H1 (cell line): ENCODE measurements at regions not wholly inside any gene's neighbourhood (a gene's known extent, or its start where the extent isn't known, plus 50 kb on each side); places are given as distances from the start of the nearest gene placed in this dataset.

Source experiments
- CTCF ChIA-PET: fragments of 300-600 bp; sonication (Branson Sonifier 250); formaldehyde crosslinking; loops from one replicate; lab custom pipeline; 2021; ENCODE audit not compliant: partially characterized antibody; lab: Charles Lee
- POLR2A ChIA-PET: fragments of 300-600 bp; sonication (Branson Sonifier 250); formaldehyde crosslinking; loops from one replicate; lab custom pipeline; 2021; ENCODE audit warnings: inconsistent platforms; ENCODE audit not compliant: partially characterized antibody; lab: Charles Lee
- DNase-seq, 2 experiments: peaks; one replicate each; pipeline versions ENCODE4 v3.0.0 to v3.0.0-alpha.2; 2010 to 2022; ENCODE audit warnings: low spot score in 2 of 2, low read depth in 1 of 2, mixed read lengths in 1 of 2
- FAIRE-seq: peaks from 2 replicates; lab custom pipeline; 2011; peaks lifted over from hg19 to GRCh38; lab: Jason Lieb, UNC
- H2AFZ ChIP-seq: 2 replicates; pipeline ENCODE4 v1.8.1; 2012; ENCODE audit warnings: low read length, inconsistent platforms
- H2AK5ac ChIP-seq: 2 replicates; pipeline ENCODE4 v1.6.1; 2013; ENCODE audit warnings: low read depth, low read length
- H2BK120ac ChIP-seq: replicated peaks from 2 replicates; pipeline ENCODE3; 2013; ENCODE audit warnings: low read depth, low read length, inconsistent platforms
- H2BK12ac ChIP-seq: 2 replicates; pipeline ENCODE4 v1.6.1; 2013; ENCODE audit warnings: low read depth, low read length
- H2BK15ac ChIP-seq: 2 replicates; pipeline ENCODE4 v1.6.1; 2013; ENCODE audit warnings: low read length
- H2BK20ac ChIP-seq: 2 replicates; pipeline ENCODE4 v1.6.1; 2013; ENCODE audit warnings: low read length
- H2BK5ac ChIP-seq: 2 replicates; pipeline ENCODE4 v1.6.1; 2013; ENCODE audit warnings: low read depth, low read length
- H3K14ac ChIP-seq: 2 replicates; pipeline ENCODE4 v1.6.1; 2013; ENCODE audit warnings: inconsistent platforms; ENCODE audit not compliant: insufficient read length
- H3K18ac ChIP-seq: 2 replicates; pipeline ENCODE4 v1.6.1; 2013; ENCODE audit warnings: low read length; ENCODE audit errors: extremely low read depth
- H3K23ac ChIP-seq: 2 replicates; pipeline ENCODE4 v1.6.1; 2013; ENCODE audit warnings: inconsistent platforms; ENCODE audit not compliant: insufficient read length
- H3K23me2 ChIP-seq: 2 replicates; pipeline ENCODE4 v1.6.1; 2013; ENCODE audit warnings: low read depth, low read length
- H3K27ac ChIP-seq: 2 replicates; pipeline ENCODE4 v1.6.1; 2011; ENCODE audit warnings: low read depth, low read length, inconsistent platforms
- H3K27me3 ChIP-seq, 4 experiments: replicated peaks in 1 of 4; 1 replicate in 1 of 4; 2 replicates in 3 of 4; pipeline versions ENCODE4 v1.6.1 to v1.8.1; 2011 to 2013; ENCODE audit warnings: low read length in 3 of 4, mild to moderate bottlenecking in 3 of 4, inconsistent platforms in 2 of 4, mixed read lengths in 2 of 4, moderate library complexity in 1 of 4; ENCODE audit not compliant: control insufficient read depth in 3 of 4, insufficient read depth in 3 of 4; ENCODE audit errors: extremely low read depth in 1 of 4
- H3K36me3 ChIP-seq, 4 experiments: 2 replicates each; pipeline versions ENCODE4 v1.6.1 to v1.8.1; 2011 to 2013; ENCODE audit warnings: mild to moderate bottlenecking in 4 of 4, low read length in 3 of 4, moderate library complexity in 2 of 4, control low read depth in 1 of 4, inconsistent platforms in 1 of 4; ENCODE audit not compliant: insufficient read depth in 4 of 4, control insufficient read depth in 2 of 4
- H3K4ac ChIP-seq: replicated peaks from 2 replicates; pipeline ENCODE3; 2013; ENCODE audit warnings: low read length, low read depth, mixed read lengths, inconsistent platforms; ENCODE audit not compliant: insufficient read length
- H3K4me1 ChIP-seq, 4 experiments: replicated peaks in 1 of 4; 1 replicate in 1 of 4; 2 replicates in 3 of 4; pipeline versions ENCODE4 v1.6.1 to v1.8.1; 2011 to 2013; ENCODE audit warnings: low read length in 3 of 4, inconsistent platforms in 2 of 4, mixed read lengths in 1 of 4; ENCODE audit not compliant: insufficient read depth in 4 of 4, control insufficient read depth in 3 of 4
- H3K4me2 ChIP-seq, 2 experiments: 2 replicates each; pipeline versions ENCODE4 v1.6.1 to v1.8.1; 2011 to 2013; ENCODE audit warnings: low read depth in 2 of 2, low read length in 2 of 2, control low read depth in 1 of 2, inconsistent platforms in 1 of 2, mild to moderate bottlenecking in 1 of 2; ENCODE audit not compliant: insufficient read depth in 1 of 2
- H3K4me3 ChIP-seq, 4 experiments: fragments of 200-600, 300-600 bp in 1 of 4; sonication (generic), shearing (Covaris generic), sonication (Bioruptor Twin) in 1 of 4; 2 replicates each; pipeline versions ENCODE4 v1.5.1 to v1.8.1; 2011 to 2016; ENCODE audit warnings: low read length in 4 of 4, low read depth in 3 of 4, control low read depth in 2 of 4, inconsistent platforms in 2 of 4, mild to moderate bottlenecking in 2 of 4, mixed read lengths in 1 of 4, moderate library complexity in 1 of 4; ENCODE audit not compliant: insufficient read depth in 2 of 4; ENCODE audit errors: extremely low read depth in 1 of 4
- H3K56ac ChIP-seq: replicated peaks from 2 replicates; pipeline ENCODE3; 2013; ENCODE audit warnings: low read depth, mild to moderate bottlenecking, mixed read lengths, low read length, inconsistent platforms; ENCODE audit not compliant: insufficient read length
- H3K79me1 ChIP-seq: 2 replicates; pipeline ENCODE4 v1.6.1; 2013; ENCODE audit warnings: low read depth, low read length, control low read depth
- H3K79me2 ChIP-seq, 2 experiments: 2 replicates each; pipeline versions ENCODE4 v1.6.1 to v1.8.1; 2012 to 2013; ENCODE audit warnings: low read length in 2 of 2, mild to moderate bottlenecking in 2 of 2, inconsistent platforms in 1 of 2; ENCODE audit not compliant: insufficient read depth in 2 of 2, control insufficient read depth in 1 of 2
- H3K9ac ChIP-seq, 4 experiments: replicated peaks in 1 of 4; 1 replicate in 1 of 4; 2 replicates in 3 of 4; pipeline versions ENCODE4 v1.6.1 to v1.8.1; 2011 to 2013; ENCODE audit warnings: low read depth in 3 of 4, low read length in 3 of 4, control low read depth in 2 of 4, mild to moderate bottlenecking in 2 of 4, moderate library complexity in 2 of 4, inconsistent platforms in 1 of 4; ENCODE audit errors: extremely low read depth in 1 of 4
- H3K9me3 ChIP-seq, 2 experiments: 2 replicates each; pipeline versions ENCODE4 v1.6.1 to v1.8.1; 2012 to 2013; ENCODE audit warnings: mild to moderate bottlenecking in 2 of 2, moderate library complexity in 2 of 2, control low read depth in 1 of 2, inconsistent platforms in 1 of 2, low read depth in 1 of 2, low read length in 1 of 2, mixed read lengths in 1 of 2; ENCODE audit not compliant: insufficient read depth in 2 of 2
- H4K20me1 ChIP-seq, 2 experiments: replicated peaks in 1 of 2; 2 replicates each; pipeline versions ENCODE3 to v1.8.1; 2011 to 2013; ENCODE audit warnings: inconsistent platforms in 2 of 2, low read length in 2 of 2, mild to moderate bottlenecking in 1 of 2; ENCODE audit not compliant: insufficient read depth in 2 of 2, control insufficient read depth in 1 of 2
- H4K5ac ChIP-seq: 2 replicates; pipeline ENCODE4 v1.6.1; 2013; ENCODE audit warnings: low read length, low read depth, mixed read lengths, inconsistent platforms; ENCODE audit not compliant: insufficient read length
- H4K8ac ChIP-seq: 2 replicates; pipeline ENCODE4 v1.8.0; 2013; ENCODE audit warnings: mild to moderate bottlenecking, moderate library complexity, low read length, inconsistent platforms; ENCODE audit not compliant: insufficient read depth; ENCODE audit errors: extremely low read depth
- H4K91ac ChIP-seq: replicated peaks from 2 replicates; pipeline ENCODE3; 2013; ENCODE audit warnings: low read length, mixed read lengths, inconsistent platforms; ENCODE audit not compliant: insufficient read length
- CHD1 ChIP-seq: IDR thresholded peaks from 2 replicates; pipeline ENCODE4 v1.6.1; 2012; ENCODE audit warnings: low read depth, low read length, improper control_type of control experiment
- JUN ChIP-seq: IDR thresholded peaks from 2 replicates; pipeline ENCODE4 v1.6.1; 2011; ENCODE audit warnings: low read depth, mild to moderate bottlenecking, improper control_type of control experiment, low read length
- NRF1 ChIP-seq: IDR thresholded peaks from 2 replicates; pipeline ENCODE4 v1.6.1; 2011; ENCODE audit warnings: mild to moderate bottlenecking, low read depth, low read length, improper control_type of control experiment
- PHF8 ChIP-seq: fragments of 200-600 bp; sonication (generic); conservative IDR thresholded peaks from 2 replicates; pipeline ENCODE4 v1.7.1; 2012; ENCODE audit warnings: low read depth, mild to moderate bottlenecking, inconsistent platforms, low read length, moderate library complexity
- RFX5 ChIP-seq: IDR thresholded peaks from 2 replicates; pipeline ENCODE4 v1.6.1; 2011; ENCODE audit warnings: low read depth, low read length, improper control_type of control experiment, borderline replicate concordance
- RNF2 ChIP-seq: fragments of 200-900, 300-1000 bp; sonication (generic); IDR thresholded peaks from 2 replicates; pipeline ENCODE4 v1.7.1; 2016; ENCODE audit warnings: borderline replicate concordance, low read depth, mild to moderate bottlenecking, antibody characterized with exemption, low read length; ENCODE audit not compliant: poor library complexity, severe bottlenecking; ENCODE audit errors: missing control alignments
- TAF7 ChIP-seq: optimal IDR thresholded peaks from 2 replicates; pipeline ENCODE3; 2011; ENCODE audit warnings: low read depth, mild to moderate bottlenecking, inconsistent platforms, low read length, moderate library complexity, borderline replicate concordance
- TBP ChIP-seq: IDR thresholded peaks from 2 replicates; pipeline ENCODE4 v1.6.1; 2011; ENCODE audit warnings: low read depth, low read length, improper control_type of control experiment
- YY1 ChIP-seq: IDR thresholded peaks from 2 replicates; pipeline ENCODE4 v1.6.1; 2011; ENCODE audit warnings: low read depth, mild to moderate bottlenecking, low read length
- ZNF274 ChIP-seq: IDR thresholded peaks from 2 replicates; pipeline ENCODE4 v1.7.0; 2012; ENCODE audit warnings: low read length, borderline replicate concordance; ENCODE audit errors: extremely low read depth
- WGBS, 2 experiments: shearing (Covaris generic) in 1 of 2; methylation state at CpG; one replicate each; pipeline versions ENCODE4 v1.1.6 to v1.1.7; 2013 to 2015; ENCODE audit warnings: low lambda C conversion rate in 2 of 2, mixed read lengths in 2 of 2, inconsistent platforms in 1 of 2, low coverage in 1 of 2, missing lambda C conversion rate in 1 of 2; ENCODE audit not compliant: insufficient replicate concordance in 2 of 2, insufficient coverage in 1 of 2, insufficient read length in 1 of 2; ENCODE audit errors: extremely low coverage in 1 of 2, missing lambda C conversion rate in 1 of 2; 5-methylcytosine and 5-hydroxymethylcytosine counted together

DNA sequence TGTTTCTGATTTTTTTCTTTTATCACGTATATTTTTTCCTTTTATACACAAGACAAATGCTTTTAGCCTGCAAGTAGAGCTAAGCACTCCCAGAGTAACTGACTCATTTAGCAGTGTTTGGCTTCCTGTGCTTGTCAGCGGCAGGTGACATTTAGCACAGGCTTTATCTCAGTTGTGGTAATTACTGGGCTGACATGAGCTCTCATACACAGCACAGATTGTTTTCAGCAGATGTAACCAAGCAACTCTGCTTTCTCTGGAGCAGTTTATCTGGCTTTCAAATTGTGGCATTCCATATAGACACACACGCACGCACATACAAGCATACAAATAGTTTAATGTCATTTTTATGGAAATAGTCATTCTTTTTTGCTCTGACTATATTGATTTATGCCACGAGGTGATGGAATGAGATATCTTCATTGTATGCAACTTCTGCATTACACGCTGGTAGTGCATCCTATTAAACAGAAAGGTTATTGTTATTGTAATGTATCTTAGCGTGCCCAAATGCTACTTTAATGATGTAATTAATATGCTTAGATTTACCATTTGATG lies 379.0 kb upstream of the GRAMD2B start:
- Histone ChIP-seq H2BK5ac (no peak overlapping the region; the same call in 1 of the 2 replicates), H3K9me3 (no peaks in the 10 kb centered on the region), H3K4ac (no peak overlapping the region), H3K4me1 (peaks cover 0 to 3% (median 0%) of the 10 kb centered on the region in 4 experiments; a peak in 2 of 7 replicates), H2BK20ac (no peak overlapping the region), H3K23me2 (no peaks in the 10 kb centered on the region), H2AK5ac (no peak overlapping the region; the same call in 1 of the 2 replicates), H3K36me3 (no peaks in the 10 kb centered on the region), H3K79me1 (no peaks in the 10 kb centered on the region), H2AFZ (no peak overlapping the region), H2BK12ac (no peak overlapping the region; the same call in 1 of the 2 replicates), H4K91ac (no peak overlapping the region), H3K56ac (no peak overlapping the region), H4K8ac (no peak overlapping the region), H4K5ac (no peak overlapping the region), H3K4me2 (no peak overlapping the region), H3K14ac (no peak overlapping the region), H3K9ac (no peak overlapping the region), H3K23ac (no peak overlapping the region), H3K27me3 (no peaks in the 10 kb centered on the region), H3K79me2 (no peaks in the 10 kb centered on the region), H2BK15ac (0 out of 2 replicates have a peak overlapping the region, but pooled peaks have one; percentile 19), H2BK120ac (no peak overlapping the region), H4K20me1 (no peaks in the 10 kb centered on the region), H3K4me3 (no peak overlapping the region), H3K27ac (no peak overlapping the region), H3K18ac (0 out of 2 replicates have a peak overlapping the region, but pooled peaks have one; percentile 16)
- 85% methylated on average over 7 of the region's 7 CpGs; no CpG with 5 or more reads in 1 of the 2 experiments for WGBS, 2 experiments
- ChIA-PET CTCF (interaction anchor here (0.6 to 1.0 kb wide), 3 partner anchors 10 to 496 kb away, joined by 3 to 4 read pairs (median 3); no protein-coding TSS in a partner anchor), POLR2A (interaction anchor here (0.6 kb wide), 1 partner anchor 832 kb away, joined by 3 read pairs; no protein-coding TSS in a partner anchor)
- no peak for DNase-seq
- no peak for TF ChIP-seq NRF1
- no peak for TF ChIP-seq PHF8
- TF ChIP-seq ZNF274: no peak
- TF ChIP-seq TAF7: no peak
- TF ChIP-seq RNF2: no peak
- no peak for TF ChIP-seq YY1
- no peak for TF ChIP-seq JUN
- no peak for TF ChIP-seq CHD1
- TF ChIP-seq TBP: no peak
- TF ChIP-seq RFX5: no peak
- FAIRE-seq: no peak
